ENCODE measurements at regions not wholly inside any gene's neighbourhood (a gene's known extent, or its start where the extent isn't known, plus 50 kb on each side); places are given as distances from the start of the nearest gene placed in this dataset.

GRCh38 chr2:66340521-66340920, 94.4 kb upstream of the MEIS1 start:
- intact Hi-C loops (cut with DNase I): no loop called here
- Histone ChIP-seq H3K9me3 (no peaks in the 10 kb centered on the region), H3K27me3 (ENCODE audit: low read depth) (no peaks in the 10 kb centered on the region), H3K36me3 (no peaks in the 10 kb centered on the region), H3K4me1 (no peaks in the 10 kb centered on the region), H3K4me3 (no peak overlapping the region), H3K27ac (no peak overlapping the region)
- no peak for TF ChIP-seq CTCF (IDR thresholded peaks at IDR 0.05)
- ATAC-seq: no peak
- DNase-seq: no peak

GRCh38 chr2:66334237-66335029, 100.5 kb upstream of the MEIS1 start:
- intact Hi-C loops (cut with DNase I): no loop called here
- Histone ChIP-seq H3K27me3 (ENCODE audit: low read depth) (no peaks in the 10 kb centered on the region), H3K36me3 (no peaks in the 10 kb centered on the region), H3K9me3 (no peaks in the 10 kb centered on the region), H3K4me1 (no peaks in the 10 kb centered on the region), H3K27ac (no peak overlapping the region), H3K4me3 (no peak overlapping the region)
- no peak for DNase-seq
- TF ChIP-seq CTCF (IDR thresholded peaks at IDR 0.05): no peak
- ATAC-seq: no peak

- intact Hi-C loops (cut with DNase I): no loop called here
Observed at GRCh38 chr2:66331176-66331575, 103.7 kb upstream of the MEIS1 start.

GRCh38 chr2:66329081-66329605, 105.8 kb upstream of the MEIS1 start:
- Histone ChIP-seq H3K9me3 (no peaks in the 10 kb centered on the region), H3K27ac (no peak overlapping the region), H3K36me3 (no peaks in the 10 kb centered on the region), H3K27me3 (ENCODE audit: low read depth) (no peaks in the 10 kb centered on the region), H3K4me1 (no peaks in the 10 kb centered on the region), H3K4me3 (no peak overlapping the region)
- ATAC-seq: no peak
- DNase-seq: no peak
- TF ChIP-seq CTCF (IDR thresholded peaks at IDR 0.05): no peak
- intact Hi-C loops (cut with DNase I): no loop called here

More at GRCh38 chr2:66331176-66331575, 103.7 kb upstream of the MEIS1 start:
- ATAC-seq (no peak), DNase-seq (no peak)
- H3K4me1 ChIP-seq: no peaks in the 10 kb centered on the region
- H3K4me3 ChIP-seq: no peak overlapping the region
- H3K9me3 ChIP-seq: no peaks in the 10 kb centered on the region
- TF ChIP-seq CTCF (IDR thresholded peaks at IDR 0.05): no peak
- H3K27me3 ChIP-seq (ENCODE audit: low read depth): no peaks in the 10 kb centered on the region
- H3K36me3 ChIP-seq: no peaks in the 10 kb centered on the region
- H3K27ac ChIP-seq: no peak overlapping the region

- intact Hi-C loops (cut with DNase I): no loop called here
- no peak for DNase-seq
- no peak for ATAC-seq
- Histone ChIP-seq H3K4me3 (no peak overlapping the region), H3K9me3 (no peaks in the 10 kb centered on the region), H3K27ac (no peak overlapping the region), H3K36me3 (no peaks in the 10 kb centered on the region), H3K27me3 (ENCODE audit: low read depth) (no peaks in the 10 kb centered on the region), H3K4me1 (no peaks in the 10 kb centered on the region)
- TF ChIP-seq CTCF (IDR thresholded peaks at IDR 0.05): no peak
Observed at GRCh38 chr2:66327066-66327740, 107.7 kb upstream of the MEIS1 start.

Data from lower lobe of right lung (tissue), 2 donors.